ENCODE measurements at regions not wholly inside any gene's neighbourhood (a gene's known extent, or its start where the extent isn't known, plus 50 kb on each side); places are given as distances from the start of the nearest gene placed in this dataset.

DNA sequence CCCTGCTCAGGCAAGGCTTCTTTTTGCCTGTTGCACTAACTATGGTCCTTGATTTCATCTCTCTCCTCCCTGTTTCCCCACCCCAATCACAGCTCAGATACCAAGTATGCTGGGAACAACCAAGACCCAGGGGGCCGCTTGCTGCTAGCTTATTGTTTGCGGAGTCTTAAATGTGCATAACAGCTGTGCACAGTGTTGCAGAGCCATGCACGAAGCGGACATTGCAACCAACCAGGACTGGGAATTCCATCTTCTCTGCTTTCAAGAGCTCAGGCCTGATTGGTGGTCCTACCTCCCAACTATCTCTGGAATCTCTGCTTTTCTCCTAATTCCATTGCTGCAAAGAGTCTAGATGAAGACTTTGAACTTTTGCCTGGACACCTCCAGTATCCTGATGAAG is 281.3 kb upstream of the TNRC6C start:
- Histone ChIP-seq H3K27ac (no peak overlapping the region), H3K27me3 (no peaks in the 10 kb centered on the region), H3K4me3 (no peak overlapping the region)

DNA sequence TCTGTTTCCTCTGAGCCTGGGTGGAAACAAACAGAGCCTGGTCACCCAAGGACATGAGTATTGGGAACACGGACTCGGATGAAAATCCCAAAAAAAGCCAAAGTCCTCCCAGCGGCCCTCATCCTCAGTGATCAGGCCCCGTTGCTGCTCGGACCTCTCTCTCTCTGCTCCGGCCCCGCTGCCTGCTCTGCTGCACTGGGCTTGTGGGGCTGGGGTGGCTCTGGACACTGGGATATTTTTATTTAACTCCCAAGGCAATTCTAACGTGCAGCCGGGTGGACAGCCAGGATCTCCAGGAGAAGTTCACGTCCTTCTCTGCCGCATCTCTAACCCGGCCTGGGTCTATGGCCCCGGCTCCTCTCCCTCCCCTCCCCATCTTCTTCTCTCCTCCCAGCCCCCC is 280.9 kb upstream of the TNRC6C start:
- TF ChIP-seq POLR2A (IDR thresholded peaks at IDR 0.05) (no peak), POLR2AphosphoS5 (IDR thresholded peaks at IDR 0.05) (no peak), EP300 (IDR thresholded peaks at IDR 0.05) (no peak)
- TF ChIP-seq, protein P1, sequence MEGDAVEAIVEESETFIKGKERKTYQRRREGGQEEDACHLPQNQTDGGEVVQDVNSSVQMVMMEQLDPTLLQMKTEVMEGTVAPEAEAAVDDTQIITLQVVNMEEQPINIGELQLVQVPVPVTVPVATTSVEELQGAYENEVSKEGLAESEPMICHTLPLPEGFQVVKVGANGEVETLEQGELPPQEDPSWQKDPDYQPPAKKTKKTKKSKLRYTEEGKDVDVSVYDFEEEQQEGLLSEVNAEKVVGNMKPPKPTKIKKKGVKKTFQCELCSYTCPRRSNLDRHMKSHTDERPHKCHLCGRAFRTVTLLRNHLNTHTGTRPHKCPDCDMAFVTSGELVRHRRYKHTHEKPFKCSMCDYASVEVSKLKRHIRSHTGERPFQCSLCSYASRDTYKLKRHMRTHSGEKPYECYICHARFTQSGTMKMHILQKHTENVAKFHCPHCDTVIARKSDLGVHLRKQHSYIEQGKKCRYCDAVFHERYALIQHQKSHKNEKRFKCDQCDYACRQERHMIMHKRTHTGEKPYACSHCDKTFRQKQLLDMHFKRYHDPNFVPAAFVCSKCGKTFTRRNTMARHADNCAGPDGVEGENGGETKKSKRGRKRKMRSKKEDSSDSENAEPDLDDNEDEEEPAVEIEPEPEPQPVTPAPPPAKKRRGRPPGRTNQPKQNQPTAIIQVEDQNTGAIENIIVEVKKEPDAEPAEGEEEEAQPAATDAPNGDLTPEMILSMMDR (IDR thresholded peaks at IDR 0.05) = no peak
- DNase-seq (no peak), ATAC-seq (ENCODE audit: low FRiP score in 2 of 2) (no peak)
- no peaks in the 10 kb centered on the region for H3K4me1 ChIP-seq
- H3K4me3 ChIP-seq = no peak overlapping the region
- H3K27me3 ChIP-seq = no peaks in the 10 kb centered on the region
- 70 to 91% methylated on average over 13 of the region's 13 CpGs for WGBS, 2 donors
- no peaks in the 10 kb centered on the region for H3K36me3 ChIP-seq
- H3K27ac ChIP-seq = no peak overlapping the region
- H3K9me3 ChIP-seq = no peaks in the 10 kb centered on the region

More for the DNA sequence above, 281.3 kb upstream of the TNRC6C start:
- ATAC-seq (ENCODE audit: low FRiP score in 2 of 2) (no peak), DNase-seq (no peak)
- Histone ChIP-seq H3K4me1 (no peaks in the 10 kb centered on the region), H3K36me3 (no peaks in the 10 kb centered on the region), H3K9me3 (no peaks in the 10 kb centered on the region)
- 78 to 81% methylated on average over 4 of the region's 4 CpGs for WGBS, 2 donors
- TF ChIP-seq POLR2AphosphoS5 (IDR thresholded peaks at IDR 0.05) (no peak), EP300 (IDR thresholded peaks at IDR 0.05) (no peak), POLR2A (IDR thresholded peaks at IDR 0.05) (no peak)
- TF ChIP-seq, protein P1 (IDR thresholded peaks at IDR 0.05) = no peak

DNA sequence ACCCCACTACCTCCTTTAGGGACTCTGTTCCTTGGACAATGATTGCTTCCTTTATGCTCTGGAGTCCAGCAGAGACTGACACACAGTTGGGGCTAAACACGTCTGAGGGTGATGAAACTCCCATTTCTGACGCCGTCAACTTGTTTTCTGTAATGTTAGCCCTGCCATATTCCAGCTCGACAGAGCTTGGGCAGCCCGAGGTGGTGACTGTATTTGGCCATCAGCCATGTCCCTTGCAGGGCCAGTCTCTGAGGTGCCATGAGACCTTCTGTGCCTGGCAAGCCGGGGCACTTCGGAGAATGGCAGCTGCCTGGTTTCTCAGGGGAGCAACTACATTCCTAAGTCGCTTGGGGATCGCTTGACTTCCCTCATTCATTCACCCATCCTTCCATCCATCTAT is 278.9 kb upstream of the TNRC6C start:
- Histone ChIP-seq H3K27me3 (no peaks in the 10 kb centered on the region), H3K4me3 (no peak overlapping the region), H3K4me1 (no peaks in the 10 kb centered on the region), H3K9me3 (no peaks in the 10 kb centered on the region), H3K36me3 (no peaks in the 10 kb centered on the region), H3K27ac (no peak overlapping the region)
- TF ChIP-seq, protein P1 (IDR thresholded peaks at IDR 0.05) = no peak
- TF ChIP-seq POLR2A (IDR thresholded peaks at IDR 0.05) (no peak), EP300 (IDR thresholded peaks at IDR 0.05) (no peak)
- WGBS, 2 donors = 74 to 82% methylated on average over 9 of the region's 9 CpGs
- DNase-seq (no peak), ATAC-seq (ENCODE audit: low FRiP score in 2 of 2) (no peak)

DNA sequence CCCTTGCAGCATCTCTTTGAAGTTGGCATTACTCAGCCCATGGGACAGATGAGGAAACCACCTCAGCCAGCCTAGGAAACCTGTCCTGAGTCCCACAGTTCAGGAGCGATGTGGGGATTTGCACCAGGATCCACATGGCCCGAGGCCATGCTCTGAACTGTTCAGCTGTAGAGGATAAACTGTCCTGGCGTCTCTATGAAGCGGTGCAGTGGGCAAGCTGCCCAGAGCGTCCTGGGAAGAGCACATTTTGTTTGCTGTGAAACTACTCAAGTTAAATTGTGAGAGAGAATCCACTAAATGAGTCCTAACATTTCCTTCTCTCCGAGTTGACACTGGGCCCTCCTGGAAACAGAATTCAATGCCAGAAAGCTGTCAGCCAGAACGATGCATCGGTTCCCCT is 276.6 kb upstream of the TNRC6C start:
- no peaks in the 10 kb centered on the region for H3K27me3 ChIP-seq
- ATAC-seq (ENCODE audit: low FRiP score in 2 of 2) = no peak
- no peak overlapping the region for H3K4me3 ChIP-seq
- no peaks in the 10 kb centered on the region for H3K36me3 ChIP-seq
- H3K4me1 ChIP-seq = no peaks in the 10 kb centered on the region
- H3K27ac ChIP-seq = no peak overlapping the region
- WGBS, 2 donors = 51 to 63% methylated on average over 6 to 8 of the region's 8 CpGs
- H3K9me3 ChIP-seq = no peaks in the 10 kb centered on the region
- TF ChIP-seq POLR2AphosphoS5 (IDR thresholded peaks at IDR 0.05) (no peak), POLR2A (IDR thresholded peaks at IDR 0.05) (no peak), EP300 (IDR thresholded peaks at IDR 0.05) (no peak)
- TF ChIP-seq, protein P1 (IDR thresholded peaks at IDR 0.05) = no peak
- DNase-seq = no peak

All from upper lobe of left lung (tissue), 6 donors.